ENCODE measurements at regions not wholly inside any gene's neighbourhood (a gene's known extent, or its start where the extent isn't known, plus 50 kb on each side); places are given as distances from the start of the nearest gene placed in this dataset.

DNA sequence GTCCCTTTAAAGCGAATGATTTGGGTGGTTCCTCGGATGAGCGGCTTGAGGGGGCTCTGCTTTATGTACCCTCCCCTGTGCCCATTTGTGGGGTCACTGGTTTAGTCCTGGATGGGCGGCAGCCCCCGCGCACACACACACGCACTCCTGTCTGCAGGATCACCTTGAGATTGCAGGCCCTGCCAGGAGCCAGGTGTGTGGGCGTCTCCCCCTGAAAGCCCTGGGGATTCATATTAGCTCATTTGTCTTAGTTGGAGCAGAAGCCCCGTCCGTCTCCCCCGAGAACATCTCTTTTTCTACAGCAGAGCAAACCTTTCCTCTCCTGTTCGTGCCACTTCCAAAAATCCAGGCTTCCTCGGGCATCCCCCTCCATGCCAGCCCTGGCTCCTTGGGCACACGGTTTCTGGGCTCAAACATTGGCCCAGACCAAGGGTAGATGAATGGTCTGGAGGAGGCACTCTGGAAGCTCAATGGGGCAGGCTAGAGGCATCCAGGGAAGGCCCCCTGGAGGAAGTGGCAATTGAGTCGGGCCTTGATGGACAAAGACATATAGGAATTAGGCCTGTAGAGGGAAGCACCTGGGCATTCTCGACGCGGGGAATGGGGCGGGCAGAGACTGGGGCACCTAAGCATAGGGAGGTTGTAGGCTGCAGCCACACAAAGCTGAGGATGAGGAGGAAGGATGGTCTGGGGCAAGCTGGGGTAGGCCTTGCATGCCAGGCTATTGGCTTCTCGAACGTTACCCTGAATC lies 218.5 kb upstream of the GSE1 start:
- H3K9me3 ChIP-seq (ENCODE audit: low read length): no peaks in the 10 kb centered on the region
- TF ChIP-seq ZNF703 (CRISPR knock-in tag; IDR thresholded peaks at IDR 0.05; ENCODE audit: borderline replicate concordance) (0 out of 2 replicates have a peak, but pooled peaks have one; percentile 27), ZFP36 (IDR thresholded peaks at IDR 0.05; ENCODE audit: borderline replicate concordance, low read depth, low read length, partially characterized antibody) (peak; percentile 42), GTF3A (CRISPR knock-in tag; conservative IDR thresholded peaks at IDR 0.05) (no peak), KDM6A (CRISPR knock-in tag; IDR thresholded peaks at IDR 0.05; ENCODE audit: low read depth) (no peak), ZBTB42 (CRISPR knock-in tag; IDR thresholded peaks at IDR 0.05) (0 out of 2 replicates have a peak, but pooled peaks have one; percentile 7)
- TF ChIP-seq, protein P1, sequence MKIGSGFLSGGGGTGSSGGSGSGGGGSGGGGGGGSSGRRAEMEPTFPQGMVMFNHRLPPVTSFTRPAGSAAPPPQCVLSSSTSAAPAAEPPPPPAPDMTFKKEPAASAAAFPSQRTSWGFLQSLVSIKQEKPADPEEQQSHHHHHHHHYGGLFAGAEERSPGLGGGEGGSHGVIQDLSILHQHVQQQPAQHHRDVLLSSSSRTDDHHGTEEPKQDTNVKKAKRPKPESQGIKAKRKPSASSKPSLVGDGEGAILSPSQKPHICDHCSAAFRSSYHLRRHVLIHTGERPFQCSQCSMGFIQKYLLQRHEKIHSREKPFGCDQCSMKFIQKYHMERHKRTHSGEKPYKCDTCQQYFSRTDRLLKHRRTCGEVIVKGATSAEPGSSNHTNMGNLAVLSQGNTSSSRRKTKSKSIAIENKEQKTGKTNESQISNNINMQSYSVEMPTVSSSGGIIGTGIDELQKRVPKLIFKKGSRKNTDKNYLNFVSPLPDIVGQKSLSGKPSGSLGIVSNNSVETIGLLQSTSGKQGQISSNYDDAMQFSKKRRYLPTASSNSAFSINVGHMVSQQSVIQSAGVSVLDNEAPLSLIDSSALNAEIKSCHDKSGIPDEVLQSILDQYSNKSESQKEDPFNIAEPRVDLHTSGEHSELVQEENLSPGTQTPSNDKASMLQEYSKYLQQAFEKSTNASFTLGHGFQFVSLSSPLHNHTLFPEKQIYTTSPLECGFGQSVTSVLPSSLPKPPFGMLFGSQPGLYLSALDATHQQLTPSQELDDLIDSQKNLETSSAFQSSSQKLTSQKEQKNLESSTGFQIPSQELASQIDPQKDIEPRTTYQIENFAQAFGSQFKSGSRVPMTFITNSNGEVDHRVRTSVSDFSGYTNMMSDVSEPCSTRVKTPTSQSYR (CRISPR knock-in tag; IDR thresholded peaks at IDR 0.05; ENCODE audit: borderline replicate concordance): no peak
- TF ChIP-seq, protein P2, sequence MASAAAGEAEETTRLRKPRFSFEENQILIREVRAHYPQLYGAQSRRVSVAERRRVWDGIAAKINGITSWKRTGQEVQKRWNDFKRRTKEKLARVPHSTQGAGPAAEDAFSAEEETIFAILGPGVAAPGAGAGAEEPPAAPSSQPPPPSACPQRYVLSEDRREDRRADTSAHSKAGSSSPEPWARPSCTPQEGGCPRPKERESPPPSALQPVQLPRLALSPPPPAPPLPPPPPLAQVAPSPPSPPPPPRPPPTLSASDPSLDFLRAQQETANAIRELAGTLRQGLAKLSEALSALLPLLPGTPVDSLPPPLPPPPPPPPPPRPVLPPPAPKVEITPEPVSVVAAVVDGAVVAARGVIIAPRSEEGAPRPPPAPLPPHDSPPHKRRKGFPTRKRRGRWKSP (CRISPR knock-in tag; IDR thresholded peaks at IDR 0.05): no peak
- intact Hi-C loops (cut with micrococcal nuclease; ENCODE audit: unreplicated experiment): loop anchor here (10.0 kb wide), 2 partner anchors 220 to 320 kb away; partner anchors contain the start of gene GSE1
- in situ Hi-C loops (cut with HindIII; ENCODE audit: extremely low pct_ligation_motif_present, low pct_unique_long_range_greater_than_20kb): no loop called here
- peaks cover 12 to 30% of the 10 kb centered on the region in 2 experiments; a peak in 4 of 5 replicates for H3K27me3 ChIP-seq (ENCODE audit: control insufficient read depth in 1 of 2, insufficient read depth in 2 of 2, low read length in 2 of 2)
- FAIRE-seq (no peak), ATAC-seq (no peak), DNase-seq (ENCODE audit: low spot score) (no peak)
- H3K4me2 ChIP-seq (ENCODE audit: low read depth, low read length): no peak overlapping the region
- H3K27ac ChIP-seq (ENCODE audit: extremely low read length, insufficient read depth, low read length): no peak overlapping the region
- POLR2A ChIA-PET: no interaction called here
- no peak overlapping the region for H3K9ac ChIP-seq (ENCODE audit: insufficient read depth, low read depth, low read length)
- no peaks in the 10 kb centered on the region for H3K36me3 ChIP-seq (replicated peaks in 1 of 2; ENCODE audit: control insufficient read depth in 1 of 2, insufficient read depth in 2 of 2, low read length in 2 of 2)
- H2AFZ ChIP-seq (ENCODE audit: low read length): no peak overlapping the region
- peaks cover 15% of the 10 kb centered on the region; the same call in 1 of the 2 replicates for H4K20me1 ChIP-seq (ENCODE audit: insufficient read depth, low read length)
- peaks cover 57% of the 10 kb centered on the region for H3K4me1 ChIP-seq (ENCODE audit: insufficient read depth, low read length)
- no peak overlapping the region for H3K4me3 ChIP-seq (replicated peaks in 1 of 3; ENCODE audit: insufficient read depth in 1 of 3, low read depth in 2 of 3, low read length in 3 of 3)
- BruUV-seq (replicated peaks): no TSS peak
- CTCF ChIA-PET (ENCODE audit: low intra/inter-chr PET ratio, low total read pairs): interaction anchor here (1.1 to 1.8 kb wide), 5 partner anchors 24 to 323 kb away, joined by 3 to 7 read pairs (median 5); no protein-coding TSS in a partner anchor
- H3K79me2 ChIP-seq (ENCODE audit: insufficient read depth, low read length): no peaks in the 10 kb centered on the region
- WGBS (ENCODE audit: low lambda C conversion rate): 76% methylated on average over 20 of the region's 21 CpGs
